Kidney (tissue), 13 donors: ENCODE measurements at regions not wholly inside any gene's neighbourhood (a gene's known extent, or its start where the extent isn't known, plus 50 kb on each side); places are given as distances from the start of the nearest gene placed in this dataset.

Experiments used
- DNase-seq, 5 donors: peaks; one replicate each; pipeline ENCODE4 v3.0.0-alpha.2; 2013 to 2020
- FAIRE-seq: peaks from 2 replicates; lab custom pipeline; 2012; peaks lifted over from hg19 to GRCh38; lab: Jason Lieb, UNC
- H3K27ac ChIP-seq, 2 donors: one replicate each; pipeline ENCODE4 v1.7.0; 2013; ENCODE audit warnings: low read depth in 2 of 2, low read length in 2 of 2, inconsistent platforms in 1 of 2
- H3K27me3 ChIP-seq: one replicate; pipeline ENCODE4 v1.7.1; 2013; ENCODE audit warnings: low read length, inconsistent platforms; ENCODE audit not compliant: control insufficient read depth, insufficient read depth
- H3K36me3 ChIP-seq, 3 donors: one replicate each; pipeline versions ENCODE4 v1.7.0 to v1.7.1; 2013; ENCODE audit warnings: low read length in 3 of 3, control low read depth in 1 of 3, inconsistent platforms in 1 of 3; ENCODE audit not compliant: insufficient read depth in 3 of 3, control insufficient read depth in 2 of 3
- H3K4me1 ChIP-seq, 3 donors: one replicate each; pipeline versions ENCODE4 v1.7.0 to v1.7.1; 2013; ENCODE audit warnings: low read length in 3 of 3, inconsistent platforms in 1 of 3, low read depth in 1 of 3; ENCODE audit not compliant: control insufficient read depth in 2 of 3, insufficient read depth in 2 of 3
- H3K4me3 ChIP-seq, 3 donors: one replicate each; pipeline versions ENCODE4 v1.7.0 to v1.8.1; 2013; ENCODE audit warnings: low read length in 3 of 3, control low read depth in 1 of 3, inconsistent platforms in 1 of 3
- H3K9ac ChIP-seq, 3 donors: one replicate each; pipeline versions ENCODE4 v1.7.0 to v1.7.1; 2013; ENCODE audit warnings: low read length in 3 of 3, control low read depth in 1 of 3, inconsistent platforms in 1 of 3
- H3K9me3 ChIP-seq, 3 donors: one replicate each; pipeline versions ENCODE4 v1.7.0 to v1.7.1; 2013; ENCODE audit warnings: low read length in 3 of 3, control low read depth in 1 of 3, inconsistent platforms in 1 of 3; ENCODE audit not compliant: control insufficient read depth in 2 of 3, insufficient read depth in 1 of 3
- CTCF ChIP-seq: IDR thresholded peaks from 3 replicates; pipeline ENCODE4 v1.5.1; 2012; ENCODE audit warnings: mild to moderate bottlenecking, moderate library complexity, borderline replicate concordance; ENCODE audit not compliant: insufficient read depth; ENCODE audit errors: extremely low read depth
- intact Hi-C: fragments of 100-400 bp; cut with DNase I; formaldehyde crosslinking; loops from one replicate; pipeline ENCODE4 v1.11.1; 2022
- donor health status: control.
- donor health status: control.
- donor health status: control.
- donor health status: control.
- donor health status: control.
- donor health status: DM: yes; HTN: yes; CAD: no.
- donor health status: Normal renal cell carcinoma (clear cell type).

- Histone ChIP-seq H3K4me3 (no peak overlapping the region), H3K27me3 (no peaks in the 10 kb centered on the region), H3K36me3 (no peaks in the 10 kb centered on the region), H3K9me3 (no peaks in the 10 kb centered on the region), H3K4me1 (no peaks in the 10 kb centered on the region), H3K9ac (no peak overlapping the region), H3K27ac (no peak overlapping the region)
- intact Hi-C loops = no loop called here
- FAIRE-seq (no peak), DNase-seq (no peak)
- TF ChIP-seq CTCF = no peak
Measured at GRCh38 chr11:92536883-92537282, 312.3 kb downstream of the FAT3 start.

DNA sequence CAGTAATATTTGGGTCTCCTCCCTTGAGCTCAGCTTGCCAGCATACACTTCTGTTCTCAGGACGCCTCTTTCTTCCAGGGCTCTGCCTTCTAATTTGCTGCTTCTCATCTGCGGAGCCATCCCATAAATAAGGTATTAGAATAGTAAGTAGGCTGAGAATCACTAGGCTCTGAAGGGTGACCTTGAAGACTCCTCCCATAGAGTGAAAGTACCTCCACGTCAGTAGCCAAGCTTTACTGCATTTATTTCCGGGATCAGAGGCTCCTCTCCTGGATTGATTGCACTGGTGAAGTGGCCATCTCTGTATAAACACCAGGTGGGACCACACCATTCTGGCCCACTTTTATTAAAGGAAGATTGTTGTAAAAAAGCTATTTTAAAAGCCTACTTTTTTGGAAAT lies 315.5 kb downstream of the FAT3 start:
- Histone ChIP-seq H3K4me1 (no peaks in the 10 kb centered on the region), H3K27ac (no peak overlapping the region), H3K9ac (no peak overlapping the region), H3K36me3 (no peaks in the 10 kb centered on the region), H3K4me3 (no peak overlapping the region), H3K9me3 (no peaks in the 10 kb centered on the region), H3K27me3 (no peaks in the 10 kb centered on the region)
- no peak for TF ChIP-seq CTCF
- no peak for FAIRE-seq
- no peak for DNase-seq
- intact Hi-C loops = no loop called here

- Histone ChIP-seq H3K4me1 (no peaks in the 10 kb centered on the region), H3K27ac (no peak overlapping the region), H3K4me3 (no peak overlapping the region), H3K9ac (no peak overlapping the region), H3K36me3 (no peaks in the 10 kb centered on the region), H3K27me3 (no peaks in the 10 kb centered on the region), H3K9me3 (no peaks in the 10 kb centered on the region)
- intact Hi-C loops = no loop called here
- DNase-seq (no peak), FAIRE-seq (no peak)
- TF ChIP-seq CTCF = no peak
Measured at GRCh38 chr11:92545906-92546471, 321.4 kb downstream of the FAT3 start.

DNA sequence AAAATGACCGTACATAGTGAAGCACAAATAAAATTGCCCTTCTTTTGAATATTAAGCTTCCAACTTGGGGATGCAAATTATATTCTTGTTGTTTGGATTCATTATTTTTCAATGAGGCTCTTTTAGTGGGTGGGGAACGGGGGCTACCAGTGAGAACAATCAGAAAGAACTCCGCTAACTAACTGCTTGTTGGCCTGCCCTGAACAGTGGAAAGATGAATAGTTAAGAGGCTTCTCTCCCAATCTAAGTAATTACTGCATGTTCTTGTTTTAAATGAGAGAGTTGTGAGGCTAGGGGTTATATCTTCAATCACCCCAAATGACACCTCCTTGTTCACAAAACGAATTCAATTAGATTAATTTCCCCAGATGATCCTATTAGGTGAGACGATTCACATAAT lies 322.0 kb downstream of the FAT3 start:
- Histone ChIP-seq H3K9me3 (no peaks in the 10 kb centered on the region), H3K27ac (no peak overlapping the region), H3K4me3 (no peak overlapping the region), H3K9ac (no peak overlapping the region), H3K36me3 (no peaks in the 10 kb centered on the region), H3K4me1 (no peaks in the 10 kb centered on the region), H3K27me3 (no peaks in the 10 kb centered on the region)
- DNase-seq = no peak
- FAIRE-seq = no peak
- TF ChIP-seq CTCF = no peak
- intact Hi-C loops = no loop called here
